A673 (cell line): ENCODE measurements at regions not wholly inside any gene's neighbourhood (a gene's known extent, or its start where the extent isn't known, plus 50 kb on each side); places are given as distances from the start of the nearest gene placed in this dataset.

Experiments
- EZH2 ChIP-seq: fragments of 200-600 bp; sonication (generic); IDR thresholded peaks from 2 replicates; pipeline ENCODE4 v1.6.1; 2017; ENCODE audit warnings: borderline replicate concordance, low read depth, mild to moderate bottlenecking, mixed read lengths, antibody characterized with exemption, low read length; ENCODE audit not compliant: poor library complexity, severe bottlenecking
- TF ChIP-seq, protein P1 (sequence below): fragments of 300-800, 200-600 bp; sonication (generic); conservative IDR thresholded peaks from 2 replicates; pipeline ENCODE4 v1.5.1; 2017; ENCODE audit warnings: low read depth, mild to moderate bottlenecking, antibody characterized with exemption, low read length, moderate library complexity, mixed read lengths

DNA sequence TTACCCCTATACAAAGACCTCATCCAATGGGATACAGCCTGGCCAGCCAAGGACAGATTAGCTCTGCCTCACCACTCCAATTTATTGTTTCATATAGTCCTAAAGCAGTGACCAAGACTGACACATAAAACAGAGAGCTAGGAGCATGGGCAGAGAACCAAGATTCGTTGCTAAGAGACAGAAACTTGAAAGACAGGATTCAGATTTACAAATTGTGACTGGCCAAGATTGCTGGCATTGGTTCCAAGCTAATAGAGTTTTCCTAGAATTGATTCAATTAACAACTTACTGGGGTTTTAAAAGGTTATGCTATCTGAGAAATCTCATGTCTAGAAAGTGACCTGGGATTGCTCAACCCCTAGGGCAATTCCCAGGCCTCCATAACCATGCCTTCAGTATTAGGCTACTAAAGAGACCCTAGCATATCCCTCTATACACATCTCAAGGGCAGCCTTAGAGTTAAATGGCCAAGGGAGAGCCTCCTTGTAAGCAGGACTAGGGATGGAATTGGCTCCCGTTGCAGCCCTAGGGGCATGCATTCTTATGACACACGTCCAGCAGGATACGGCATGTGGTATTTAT lies 75.6 kb downstream of the ICOS start:
- TF ChIP-seq EZH2 = no peak
- TF ChIP-seq, protein P1, sequence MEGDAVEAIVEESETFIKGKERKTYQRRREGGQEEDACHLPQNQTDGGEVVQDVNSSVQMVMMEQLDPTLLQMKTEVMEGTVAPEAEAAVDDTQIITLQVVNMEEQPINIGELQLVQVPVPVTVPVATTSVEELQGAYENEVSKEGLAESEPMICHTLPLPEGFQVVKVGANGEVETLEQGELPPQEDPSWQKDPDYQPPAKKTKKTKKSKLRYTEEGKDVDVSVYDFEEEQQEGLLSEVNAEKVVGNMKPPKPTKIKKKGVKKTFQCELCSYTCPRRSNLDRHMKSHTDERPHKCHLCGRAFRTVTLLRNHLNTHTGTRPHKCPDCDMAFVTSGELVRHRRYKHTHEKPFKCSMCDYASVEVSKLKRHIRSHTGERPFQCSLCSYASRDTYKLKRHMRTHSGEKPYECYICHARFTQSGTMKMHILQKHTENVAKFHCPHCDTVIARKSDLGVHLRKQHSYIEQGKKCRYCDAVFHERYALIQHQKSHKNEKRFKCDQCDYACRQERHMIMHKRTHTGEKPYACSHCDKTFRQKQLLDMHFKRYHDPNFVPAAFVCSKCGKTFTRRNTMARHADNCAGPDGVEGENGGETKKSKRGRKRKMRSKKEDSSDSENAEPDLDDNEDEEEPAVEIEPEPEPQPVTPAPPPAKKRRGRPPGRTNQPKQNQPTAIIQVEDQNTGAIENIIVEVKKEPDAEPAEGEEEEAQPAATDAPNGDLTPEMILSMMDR = no peak
